Mammary epithelial cell (primary cell): ENCODE measurements at regions not wholly inside any gene's neighbourhood (a gene's known extent, or its start where the extent isn't known, plus 50 kb on each side); places are given as distances from the start of the nearest gene placed in this dataset.
A peak's percentile ranks its signal among the peaks of the same experiment; 100 is the strongest.

Experiments
- CTCF ChIP-seq, 2 donors: IDR thresholded peaks in 1 of 2; conservative IDR thresholded peaks in 1 of 2; 2 replicates each; pipeline ENCODE4 v1.5.1; 2011 to 2012; ENCODE audit warnings: inconsistent platforms in 2 of 2, low read length in 2 of 2, mild to moderate bottlenecking in 2 of 2, control low read depth in 1 of 2, low read depth in 1 of 2; ENCODE audit not compliant: insufficient read depth in 1 of 2; ENCODE audit errors: extremely low read depth in 1 of 2
- EZH2 ChIP-seq: IDR thresholded peaks from 2 replicates; pipeline ENCODE4 v1.6.1; 2012; ENCODE audit warnings: low read length, inconsistent platforms, borderline replicate concordance

DNA sequence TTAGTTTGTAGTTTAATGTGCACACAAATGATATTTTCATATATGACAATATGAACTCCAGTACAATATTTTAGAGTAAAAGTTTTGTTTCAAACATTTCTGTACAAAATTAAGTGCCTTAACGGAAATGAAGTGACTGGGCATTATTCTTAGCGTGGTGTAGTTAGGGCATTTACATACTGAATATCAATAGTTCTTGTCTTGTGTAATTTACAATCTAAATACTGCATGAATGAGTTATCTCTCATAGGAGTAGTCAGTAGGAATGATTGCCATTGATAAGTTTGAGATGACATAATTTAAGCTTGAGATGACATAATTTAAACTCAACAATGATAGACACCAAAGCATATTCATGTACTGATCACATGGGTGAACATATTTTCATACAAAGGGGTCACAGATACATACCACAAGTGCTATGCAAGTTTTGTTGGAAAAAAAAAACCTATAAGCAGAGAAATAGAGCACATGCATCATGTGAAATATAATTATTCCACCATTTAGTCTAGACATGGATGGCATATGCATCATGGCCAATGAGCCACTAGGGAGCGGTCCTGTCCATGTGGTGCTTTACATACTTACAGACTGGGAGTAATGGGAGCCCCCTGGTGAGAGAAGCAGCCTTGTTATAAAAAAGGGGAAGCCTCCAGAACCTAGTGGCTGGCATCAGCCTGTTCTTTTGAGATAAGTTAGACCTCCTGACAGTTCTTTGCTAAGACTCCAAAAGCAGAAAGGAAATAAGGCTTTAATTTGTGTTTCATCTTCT, 1523.9 kb downstream of the MAT2B start:
- peak; percentile 14 to 43 for TF ChIP-seq CTCF (conservative IDR thresholded peaks at IDR 0.05 in 1 of 2, IDR thresholded peaks at IDR 0.05 in 1 of 2; ENCODE audit: extremely low read depth in 1 of 2, insufficient read depth in 1 of 2, low read depth in 1 of 2, low read length in 2 of 2)
- no peak for TF ChIP-seq EZH2
